Spleen (tissue), 7 donors: ENCODE measurements at regions not wholly inside any gene's neighbourhood (a gene's known extent, or its start where the extent isn't known, plus 50 kb on each side); places are given as distances from the start of the nearest gene placed in this dataset.

Source experiments
- CTCF ChIP-seq, 11 experiments: fragments of 200-600 bp in 7 of 11; fragments of 450-650 bp in 4 of 11; sonication (generic) in 4 of 11; IDR thresholded peaks in 8 of 11; conservative IDR thresholded peaks in 3 of 11; 1 replicate in 7 of 11; 2 replicates in 4 of 11; pipeline versions ENCODE4 v1.4.0 to v1.8.0; 2016 to 2021; ENCODE audit warnings: antibody characterized with exemption in 11 of 11, inconsistent platforms in 4 of 11, mild to moderate bottlenecking in 1 of 11
- POLR2A ChIP-seq, 3 donors: fragments of 450-650 bp; IDR thresholded peaks; one replicate each; pipeline ENCODE4 v1.5.1; 2017; ENCODE audit warnings: antibody characterized with exemption in 3 of 3, mild to moderate bottlenecking in 1 of 3
- POLR2AphosphoS5 ChIP-seq, 3 donors: sonication (generic); formaldehyde crosslinking; IDR thresholded peaks; one replicate each; pipeline ENCODE4 v1.5.1; 2017; ENCODE audit warnings: antibody characterized with exemption in 3 of 3
- donor health status: DM: no; HTN: no; CAD: no; lungs with moderate emphysema.
- donor health status: DM: no; HTN: no; CAD: no.
- donor health status: DM: no; HTN: no; CAD: no.

GRCh38 chr6:165833355-165833754 lies 170.3 kb upstream of the PDE10A start:
- TF ChIP-seq CTCF (IDR thresholded peaks at IDR 0.05 in 8 of 11, conservative IDR thresholded peaks at IDR 0.05 in 3 of 11), result no peak
- no peak for TF ChIP-seq POLR2A (IDR thresholded peaks at IDR 0.05)
- TF ChIP-seq POLR2AphosphoS5 (IDR thresholded peaks at IDR 0.05), result no peak
